HG03045 (cell line): ENCODE measurements at regions not wholly inside any gene's neighbourhood (a gene's known extent, or its start where the extent isn't known, plus 50 kb on each side); places are given as distances from the start of the nearest gene placed in this dataset.
"Not testable (repeated sequence)": the region's sequence is repeated elsewhere in the genome, so short reads cannot be mapped to it uniquely, and the experiment has no call there.

Experiments used
- ATAC-seq: cut with Tn5 transposase; IDR thresholded peaks from one replicate; pipeline ENCODE4 v1.9.1; 2021; ENCODE audit warnings: mild to moderate bottlenecking, moderate library complexity; ENCODE audit not compliant: unreplicated experiment

GRCh38 chr1:192905049-192905448 is 96.2 kb downstream of the RGS2 start:
- ATAC-seq = no peak

- no peak for ATAC-seq
These were observed 97.5 kb downstream of the RGS2 start for GRCh38 chr1:192906334-192906733.

- ATAC-seq = no peak
These were observed 98.9 kb downstream of the RGS2 start for GRCh38 chr1:192907545-192908243.

- ATAC-seq = not testable (repeated sequence)
These were observed 103.2 kb downstream of the RGS2 start for GRCh38 chr1:192911896-192912656.

- peak; percentile 41 for ATAC-seq
These were observed 104.8 kb downstream of the RGS2 start for GRCh38 chr1:192913683-192914082.

GRCh38 chr1:192914092-192914491 is 105.3 kb downstream of the RGS2 start:
- ATAC-seq = no peak

GRCh38 chr1:192914696-192915095 is 105.9 kb downstream of the RGS2 start:
- ATAC-seq = no peak

- no peak for ATAC-seq
These were observed 107.2 kb downstream of the RGS2 start for GRCh38 chr1:192916021-192916420.

- ATAC-seq = no peak
These were observed 109.4 kb downstream of the RGS2 start for GRCh38 chr1:192918259-192918658.

GRCh38 chr1:192920412-192920811 is 111.6 kb downstream of the RGS2 start:
- ATAC-seq = no peak

- ATAC-seq = no peak
These were observed 116.8 kb downstream of the RGS2 start for GRCh38 chr1:192925609-192926008.

- no peak for ATAC-seq
These were observed 117.9 kb downstream of the RGS2 start for GRCh38 chr1:192926736-192927135.

GRCh38 chr1:192927496-192927895 is 118.7 kb downstream of the RGS2 start:
- no peak for ATAC-seq

GRCh38 chr1:192929597-192929996 is 120.8 kb downstream of the RGS2 start:
- ATAC-seq = no peak

GRCh38 chr1:192933744-192934143 is 124.9 kb downstream of the RGS2 start:
- no peak for ATAC-seq

GRCh38 chr1:192936313-192937018 is 122.7 kb downstream of the UCHL5 start:
- no peak for ATAC-seq

GRCh38 chr1:192937128-192937527 is 122.0 kb downstream of the UCHL5 start:
- ATAC-seq = no peak

GRCh38 chr1:192939440-192939839 is 119.7 kb downstream of the UCHL5 start:
- ATAC-seq = no peak

- no peak for ATAC-seq
These were observed 118.5 kb downstream of the UCHL5 start for GRCh38 chr1:192940658-192941057.

- ATAC-seq = peak; percentile 40
These were observed 117.3 kb downstream of the UCHL5 start for GRCh38 chr1:192941722-192942411.

GRCh38 chr1:192943108-192943507 is 116.1 kb downstream of the UCHL5 start:
- no peak for ATAC-seq
